ENCODE measurements at regions not wholly inside any gene's neighbourhood (a gene's known extent, or its start where the extent isn't known, plus 50 kb on each side); places are given as distances from the start of the nearest gene placed in this dataset.
"Not testable (repeated sequence)": the region's sequence is repeated elsewhere in the genome, so short reads cannot be mapped to it uniquely, and the experiment has no call there.

DNA sequence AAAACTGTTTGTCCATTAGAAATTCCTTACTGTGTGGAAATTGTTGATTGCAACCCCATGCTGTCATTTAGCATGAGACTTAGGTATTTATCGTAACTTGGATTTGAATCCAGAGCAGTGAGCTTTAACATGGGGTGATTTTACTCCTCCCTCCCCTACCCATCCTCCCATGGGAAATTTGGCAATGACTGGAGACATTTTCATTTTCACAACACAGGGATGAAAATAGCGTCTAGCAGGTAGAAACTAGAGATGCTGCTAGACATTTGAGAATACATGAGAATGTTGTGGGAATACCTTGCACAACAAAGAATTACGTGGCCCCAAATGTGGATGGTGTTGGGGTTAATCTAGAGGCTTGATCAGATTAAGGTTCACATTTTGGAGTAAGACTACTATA lies 191.3 kb upstream of the MPDZ start:
- DNase-seq: no peak

GRCh38 chr9:13467157-13467556 lies 187.7 kb upstream of the MPDZ start:
- no peak for DNase-seq

GRCh38 chr9:13461414-13461991 lies 182.0 kb upstream of the MPDZ start:
- no peak for DNase-seq

DNA sequence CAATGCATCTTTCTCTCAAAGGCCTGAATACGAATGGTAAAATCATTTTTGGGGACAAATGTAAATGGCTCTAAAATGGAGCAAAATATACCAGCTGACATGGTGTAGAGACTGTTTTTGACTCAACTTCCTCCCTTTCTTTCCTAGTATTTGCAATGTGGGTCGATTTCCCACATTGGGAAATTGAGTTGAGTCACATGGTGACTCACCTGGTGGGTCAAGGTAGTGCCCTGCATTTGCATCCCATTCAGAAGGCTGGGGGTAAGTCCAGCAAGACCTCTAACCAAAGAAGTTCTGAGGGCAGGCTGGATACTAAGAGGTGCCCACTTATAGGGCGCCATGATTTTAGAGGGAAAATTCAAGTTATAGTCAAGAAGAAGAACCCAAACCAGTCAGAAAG lies 179.6 kb upstream of the MPDZ start:
- no peak for DNase-seq

DNA sequence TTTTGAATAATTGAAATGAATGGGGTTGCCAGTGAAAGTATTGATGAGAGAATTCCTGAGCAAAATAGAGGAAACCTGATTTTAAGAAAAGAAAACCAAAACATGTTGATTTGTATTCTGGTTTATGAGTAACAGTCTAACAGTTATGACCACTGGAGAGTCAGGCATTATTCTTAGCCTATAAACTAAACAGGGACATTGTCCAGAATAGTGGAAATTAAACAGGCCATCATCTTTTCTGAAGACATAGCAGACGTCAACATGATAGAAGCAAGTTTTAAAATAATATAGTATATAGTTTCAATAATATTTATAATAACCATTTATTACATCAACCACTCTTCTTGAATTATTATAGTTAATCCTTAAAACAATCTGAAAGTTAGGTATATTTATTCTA lies 178.3 kb upstream of the MPDZ start:
- no peak for DNase-seq

GRCh38 chr9:13450723-13451122 lies 171.2 kb upstream of the MPDZ start:
- no peak for DNase-seq

GRCh38 chr9:13448482-13448881 lies 169.0 kb upstream of the MPDZ start:
- no peak for DNase-seq

DNA sequence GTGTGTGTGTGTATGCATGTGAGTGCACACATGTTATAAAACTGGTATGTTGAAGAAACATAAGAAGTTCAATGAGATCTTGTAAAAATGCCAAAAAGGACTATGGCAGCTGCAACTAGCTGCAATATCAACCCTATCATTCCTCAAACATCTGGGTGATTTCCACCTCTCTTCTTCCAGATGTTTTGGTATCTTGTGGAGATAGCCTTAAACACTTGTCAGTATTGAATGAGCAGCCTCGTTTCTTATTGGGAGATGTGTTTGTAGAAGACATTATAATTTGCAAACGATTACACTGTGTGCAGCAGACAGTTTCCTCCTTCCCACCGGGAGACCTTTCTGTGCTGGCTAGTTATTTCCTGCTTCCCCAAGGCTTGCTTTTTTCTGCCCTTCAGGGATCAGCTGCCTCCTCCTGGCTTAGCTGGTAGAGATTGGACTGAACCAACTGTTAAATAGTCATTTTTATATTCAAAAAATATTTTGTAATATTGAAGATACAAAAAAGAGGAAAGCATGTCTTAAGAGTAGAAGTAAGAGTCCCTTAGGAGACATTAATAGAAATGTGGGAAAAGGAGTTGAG lies 168.4 kb upstream of the MPDZ start:
- DNase-seq: no peak

DNA sequence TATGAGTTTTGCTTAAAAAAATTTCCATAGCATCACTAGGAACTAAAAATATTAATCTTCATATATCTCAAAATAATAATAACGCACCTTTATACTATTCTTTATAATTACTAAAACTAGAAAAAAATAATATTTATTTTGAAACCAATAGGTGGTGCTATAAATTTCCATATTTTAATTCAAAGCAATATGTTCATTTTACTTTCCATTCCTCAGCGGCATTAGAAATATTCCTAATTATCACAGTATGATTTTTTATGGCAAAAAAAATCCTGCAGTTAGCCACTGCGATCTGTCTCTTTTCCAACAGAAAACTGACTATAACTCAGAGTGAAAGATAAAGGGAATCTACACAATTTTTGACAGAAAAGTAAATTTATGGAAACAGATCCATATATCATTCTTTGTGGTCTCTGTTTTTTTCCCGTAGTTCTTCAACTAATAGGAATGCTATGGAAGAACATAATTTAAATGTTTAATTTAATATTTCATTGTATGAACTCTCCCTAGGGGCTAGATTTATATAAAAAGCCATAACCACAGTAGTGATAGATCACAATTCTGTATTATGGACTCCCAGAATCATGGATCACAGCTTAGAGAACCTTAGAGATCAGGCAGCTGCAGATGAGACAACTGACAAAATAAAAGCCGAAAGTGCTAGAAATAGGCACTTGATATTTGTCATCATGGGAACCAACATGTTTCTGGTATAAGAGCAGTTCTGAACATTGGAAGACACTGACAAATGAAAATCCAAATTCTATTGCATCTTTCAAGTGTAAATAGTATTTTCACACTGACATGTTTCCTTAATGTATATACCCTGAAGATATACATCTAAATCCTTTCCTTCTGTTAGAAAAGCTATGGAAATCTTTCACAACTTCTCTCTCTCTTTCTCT lies 167.7 kb upstream of the MPDZ start:
- DNase-seq: no peak

DNA sequence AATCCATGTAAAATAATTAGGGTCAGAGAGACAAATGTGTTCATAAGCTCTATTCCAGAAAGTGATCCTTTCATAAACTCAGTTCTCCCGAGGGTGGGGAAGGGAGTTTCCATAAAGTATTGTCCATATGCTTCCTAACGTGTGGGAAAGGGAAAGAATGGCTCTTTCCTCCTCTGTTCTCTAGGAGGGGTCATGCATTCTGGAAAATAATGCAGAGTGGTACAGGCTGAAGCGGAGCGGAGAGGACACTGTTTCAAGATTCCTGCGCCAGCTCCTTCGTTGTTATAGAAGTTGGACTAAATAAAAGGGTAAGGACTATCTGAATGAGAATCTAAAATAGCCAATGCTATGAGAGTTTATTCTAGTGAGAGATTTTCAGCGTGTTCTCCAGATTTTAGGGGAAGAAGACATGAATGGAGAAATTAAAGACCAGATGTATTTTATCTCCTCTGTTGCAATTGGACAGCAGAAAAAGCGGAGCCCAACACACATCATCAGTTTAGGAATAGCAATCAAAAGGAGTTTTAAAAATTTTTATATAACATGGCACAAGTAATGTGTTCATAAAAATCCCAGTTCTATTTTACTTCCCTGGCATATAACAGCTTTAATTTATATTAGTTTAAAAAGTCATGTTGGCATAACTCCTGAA lies 166.9 kb upstream of the MPDZ start:
- no peak for DNase-seq

- no peak for DNase-seq
Measured at GRCh38 chr9:13445103-13445500, 165.6 kb upstream of the MPDZ start.

- no peak for DNase-seq
Measured at GRCh38 chr9:13444245-13445102, 165.0 kb upstream of the MPDZ start.

GRCh38 chr9:13443346-13444244 lies 164.1 kb upstream of the MPDZ start:
- DNase-seq: peak; percentile 67

DNA sequence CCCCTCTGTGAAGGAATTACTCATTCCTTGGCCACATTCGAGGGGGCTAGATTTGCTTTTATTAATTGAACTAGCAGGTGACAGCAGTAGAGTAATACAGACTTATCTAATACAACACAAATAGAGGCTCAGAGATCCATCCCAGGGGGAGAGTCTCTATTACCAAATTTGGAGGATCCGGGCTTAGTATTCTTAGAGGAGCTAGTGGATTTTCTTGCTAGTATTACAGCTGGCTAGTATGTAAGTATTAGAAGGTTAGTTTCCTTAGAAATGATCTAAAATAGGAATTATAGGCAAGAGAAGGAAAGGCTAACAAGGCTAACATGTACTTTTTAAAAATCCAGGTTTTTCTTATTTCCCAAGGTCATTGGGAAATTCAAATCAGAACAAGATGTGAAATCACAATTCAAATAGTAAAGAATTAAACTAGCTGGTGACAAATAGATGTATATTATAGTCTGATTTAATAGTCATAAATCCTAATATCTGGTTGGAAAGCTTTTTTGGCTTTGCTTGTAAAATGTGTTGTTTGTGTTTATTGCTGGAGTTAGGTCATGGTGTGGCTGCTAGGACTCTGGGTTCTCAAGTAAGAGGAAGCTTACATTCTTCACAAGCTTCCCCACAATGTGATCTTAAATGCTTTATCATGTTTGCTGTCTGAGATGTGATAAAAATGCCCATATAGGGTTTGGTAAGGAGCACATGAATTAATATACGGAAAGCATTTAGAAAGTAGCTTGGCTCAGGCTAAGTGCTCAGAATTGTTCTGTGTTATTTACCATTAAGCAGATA lies 160.4 kb upstream of the MPDZ start:
- DNase-seq: no peak

DNA sequence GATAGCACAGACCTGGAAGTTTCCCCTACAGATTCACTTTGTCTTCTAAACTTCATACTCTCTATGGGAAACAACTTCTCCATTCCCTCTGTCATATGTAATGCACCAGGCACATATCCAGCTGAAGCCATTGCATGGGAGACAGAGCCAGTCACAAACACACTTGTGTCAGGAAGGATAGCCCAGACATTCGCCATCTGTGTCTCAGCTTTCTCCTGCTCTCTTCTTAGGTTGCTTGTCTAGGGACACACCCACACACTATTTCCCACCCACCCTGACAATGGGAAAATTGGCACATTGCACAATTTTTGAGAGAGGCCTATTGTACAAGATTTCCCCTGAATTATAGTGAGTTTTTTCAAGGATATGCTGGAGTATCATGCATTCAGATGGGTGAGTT lies 158.4 kb upstream of the MPDZ start:
- no peak for DNase-seq

DNA sequence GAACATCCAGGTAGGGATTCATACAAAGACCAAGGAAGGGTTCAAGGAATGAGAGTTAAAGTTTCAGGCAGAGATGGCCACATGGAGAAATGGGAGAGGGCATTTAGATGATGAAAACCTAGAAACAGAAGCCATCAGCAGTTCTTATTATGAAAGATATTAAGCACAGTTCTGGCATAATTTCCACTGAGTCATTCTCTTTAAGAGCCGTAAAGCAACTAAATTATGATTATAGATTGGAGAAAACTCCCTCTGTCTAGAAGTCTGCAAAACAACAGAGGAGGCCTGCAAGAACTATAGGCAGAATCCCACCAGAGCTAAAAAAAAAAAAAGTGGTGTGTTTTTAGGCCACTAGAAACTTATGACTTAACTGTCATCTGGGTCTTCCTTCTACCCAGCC lies 157.1 kb upstream of the MPDZ start:
- DNase-seq: no peak

GRCh38 chr9:13433453-13433852 lies 154.0 kb upstream of the MPDZ start:
- not testable (repeated sequence) for DNase-seq

DNA sequence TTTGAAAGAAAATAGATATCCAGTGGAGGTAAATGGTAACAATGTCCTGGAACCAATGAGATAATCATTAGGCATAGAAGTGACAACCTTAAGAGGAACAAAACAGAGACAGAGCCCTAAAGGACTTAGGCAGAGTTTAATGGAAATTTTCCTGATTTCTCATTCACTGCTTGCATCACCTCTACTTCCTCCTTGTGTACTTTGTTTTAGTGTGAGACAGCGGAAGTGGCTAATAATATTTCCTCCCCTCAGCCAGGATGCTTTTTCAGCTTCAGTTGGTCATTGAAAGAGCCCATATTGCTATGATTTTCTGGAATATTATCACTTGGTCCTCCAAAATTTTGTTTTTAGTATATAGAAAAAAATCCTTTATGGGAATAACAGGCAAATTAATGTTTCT lies 153.4 kb upstream of the MPDZ start:
- DNase-seq: no peak

DNA sequence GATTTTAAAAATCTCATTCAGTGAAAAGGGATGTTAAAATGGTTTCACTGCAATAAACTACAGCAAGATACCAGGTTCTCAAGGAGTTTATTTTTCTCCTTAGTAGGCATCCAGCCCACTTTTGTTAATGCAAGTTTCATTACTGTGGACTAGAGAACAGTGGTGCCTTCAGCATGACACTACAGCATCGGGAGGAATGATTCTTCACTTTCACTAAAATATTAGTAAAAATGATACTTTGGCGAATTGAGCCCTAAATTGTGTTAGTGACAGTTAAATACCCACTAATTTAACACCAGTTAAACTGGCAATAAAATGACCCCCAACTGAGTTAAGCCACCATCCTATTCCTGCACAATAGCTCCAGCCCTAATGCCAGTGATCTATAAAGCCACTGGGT lies 152.2 kb upstream of the MPDZ start:
- DNase-seq: no peak

DNA sequence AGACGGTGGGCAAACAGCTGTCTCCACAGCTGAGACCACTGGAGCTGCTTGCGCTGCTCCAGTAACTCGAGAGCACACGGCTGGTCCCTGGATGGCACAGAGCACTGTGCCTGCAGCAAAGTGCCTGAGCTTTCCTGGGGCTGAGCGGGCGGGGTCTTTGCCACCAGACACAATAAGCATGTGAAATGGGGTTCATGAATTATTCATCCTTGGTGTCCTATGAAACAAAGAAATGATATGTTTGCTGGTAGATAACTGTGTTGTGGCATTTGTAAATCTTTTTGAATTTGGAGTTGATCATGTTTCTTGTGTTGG lies 151.7 kb upstream of the MPDZ start:
- no peak for DNase-seq

Measured in NCI-H1105 (cell line).